Omental fat pad (tissue), 3 donors: ENCODE measurements at regions not wholly inside any gene's neighbourhood (a gene's known extent, or its start where the extent isn't known, plus 50 kb on each side); places are given as distances from the start of the nearest gene placed in this dataset.

Source experiments
- ATAC-seq: fragments of 150-250 bp; one replicate; pipeline ENCODE4 v1.9.1; 2016; ENCODE audit warnings: mild to moderate bottlenecking, moderate library complexity; ENCODE audit not compliant: low FRiP score
- DNase-seq: peaks from one replicate; pipeline ENCODE4 v3.0.0-alpha.2; 2019; ENCODE audit warnings: low spot score
- TF ChIP-seq, protein P1 (sequence below), 3 donors: fragments of 450-650 bp; IDR thresholded peaks; one replicate each; pipeline ENCODE4 v1.5.1; 2016 to 2017; ENCODE audit warnings: antibody characterized with exemption in 3 of 3, mild to moderate bottlenecking in 3 of 3, moderate library complexity in 2 of 3

DNA sequence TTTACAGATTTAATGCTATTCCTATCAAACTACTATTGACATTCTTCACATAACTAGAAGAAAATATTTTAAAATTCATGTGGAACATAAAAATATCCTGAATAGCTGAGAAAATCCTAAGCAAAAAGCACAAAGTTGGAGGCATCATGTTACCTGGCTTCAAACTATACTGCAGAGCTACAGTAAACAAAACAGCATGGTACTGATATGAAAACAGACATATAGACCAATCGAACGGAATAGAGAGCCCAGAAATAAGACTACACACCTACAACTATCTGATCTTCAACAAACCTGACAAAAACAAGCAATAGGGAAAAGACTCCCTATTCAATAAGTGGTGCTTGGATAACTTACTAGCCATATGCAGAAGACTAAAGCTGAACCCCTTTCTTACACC, 273.4 kb upstream of the GRIA3 start:
- TF ChIP-seq, protein P1, sequence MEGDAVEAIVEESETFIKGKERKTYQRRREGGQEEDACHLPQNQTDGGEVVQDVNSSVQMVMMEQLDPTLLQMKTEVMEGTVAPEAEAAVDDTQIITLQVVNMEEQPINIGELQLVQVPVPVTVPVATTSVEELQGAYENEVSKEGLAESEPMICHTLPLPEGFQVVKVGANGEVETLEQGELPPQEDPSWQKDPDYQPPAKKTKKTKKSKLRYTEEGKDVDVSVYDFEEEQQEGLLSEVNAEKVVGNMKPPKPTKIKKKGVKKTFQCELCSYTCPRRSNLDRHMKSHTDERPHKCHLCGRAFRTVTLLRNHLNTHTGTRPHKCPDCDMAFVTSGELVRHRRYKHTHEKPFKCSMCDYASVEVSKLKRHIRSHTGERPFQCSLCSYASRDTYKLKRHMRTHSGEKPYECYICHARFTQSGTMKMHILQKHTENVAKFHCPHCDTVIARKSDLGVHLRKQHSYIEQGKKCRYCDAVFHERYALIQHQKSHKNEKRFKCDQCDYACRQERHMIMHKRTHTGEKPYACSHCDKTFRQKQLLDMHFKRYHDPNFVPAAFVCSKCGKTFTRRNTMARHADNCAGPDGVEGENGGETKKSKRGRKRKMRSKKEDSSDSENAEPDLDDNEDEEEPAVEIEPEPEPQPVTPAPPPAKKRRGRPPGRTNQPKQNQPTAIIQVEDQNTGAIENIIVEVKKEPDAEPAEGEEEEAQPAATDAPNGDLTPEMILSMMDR (IDR thresholded peaks at IDR 0.05): no peak
- ATAC-seq (no peak), DNase-seq (no peak)

GRCh38 chrX:122913134-122913533, 270.9 kb upstream of the GRIA3 start:
- DNase-seq (no peak), ATAC-seq (no peak)
- TF ChIP-seq, protein P1 (IDR thresholded peaks at IDR 0.05): no peak

- ATAC-seq (no peak), DNase-seq (no peak)
- TF ChIP-seq, protein P1 (IDR thresholded peaks at IDR 0.05): no peak
Observed at GRCh38 chrX:122913764-122914163, 270.3 kb upstream of the GRIA3 start.

DNA sequence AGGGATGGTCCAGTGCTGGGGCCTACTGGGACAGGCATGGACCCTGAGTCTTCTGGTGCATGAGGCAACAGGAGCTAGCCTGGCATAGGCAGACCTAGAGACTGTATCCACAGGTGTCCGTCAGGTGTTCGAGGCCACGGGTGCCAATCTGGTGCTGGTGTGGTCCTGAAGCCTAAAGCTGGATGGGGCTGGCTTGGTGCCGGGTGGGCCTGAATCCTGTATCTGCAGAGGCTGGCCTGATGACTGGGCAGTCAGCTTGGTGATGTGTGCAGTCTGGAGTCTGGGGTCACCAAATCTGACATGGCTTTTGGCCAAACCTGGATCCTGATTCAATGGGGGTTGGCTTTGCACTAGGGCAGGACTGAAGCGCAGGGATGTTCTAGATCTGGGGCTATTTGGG, 269.8 kb upstream of the GRIA3 start:
- TF ChIP-seq, protein P1 (IDR thresholded peaks at IDR 0.05): no peak
- no peak for ATAC-seq
- DNase-seq: no peak

DNA sequence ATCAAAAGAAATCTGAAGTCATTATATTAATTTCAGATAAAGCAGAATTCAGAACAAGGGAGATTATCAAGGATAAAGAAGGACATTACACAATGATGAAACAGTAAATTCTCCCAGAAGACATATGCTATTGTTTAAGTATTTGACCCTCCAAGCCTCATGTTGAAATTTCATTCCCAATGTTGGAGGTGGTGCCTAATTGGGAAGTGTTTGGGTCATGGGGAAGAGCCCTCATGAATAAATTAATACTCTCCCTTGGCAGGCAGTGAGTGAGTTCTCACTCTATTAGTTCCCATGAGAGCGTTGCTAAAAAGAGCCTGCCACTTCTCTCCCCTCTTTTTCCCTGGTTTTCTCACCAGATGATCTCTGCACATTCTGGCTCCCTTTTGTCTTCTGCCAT, 249.9 kb upstream of the GRIA3 start:
- ATAC-seq (no peak), DNase-seq (no peak)
- TF ChIP-seq, protein P1 (IDR thresholded peaks at IDR 0.05): no peak

DNA sequence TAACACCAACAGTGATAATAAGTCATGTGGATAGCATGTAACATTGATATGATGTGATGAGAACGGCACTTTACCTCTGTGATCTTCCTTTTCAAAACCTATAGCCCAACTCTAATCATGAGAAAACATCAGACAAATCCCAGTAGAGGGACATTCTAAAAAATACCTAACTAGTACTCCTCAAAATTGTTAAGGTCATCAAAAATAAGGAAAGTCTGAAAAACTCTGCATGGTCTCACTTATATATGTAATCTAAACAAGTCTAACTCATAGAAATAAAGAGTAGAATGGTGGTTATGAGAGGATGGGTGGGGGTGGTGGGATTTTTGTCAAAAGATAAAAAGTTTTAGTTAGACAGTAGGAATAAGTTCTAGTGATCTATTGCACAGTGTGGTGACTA, 243.9 kb upstream of the GRIA3 start:
- ATAC-seq (no peak), DNase-seq (no peak)
- TF ChIP-seq, protein P1 (IDR thresholded peaks at IDR 0.05): no peak

DNA sequence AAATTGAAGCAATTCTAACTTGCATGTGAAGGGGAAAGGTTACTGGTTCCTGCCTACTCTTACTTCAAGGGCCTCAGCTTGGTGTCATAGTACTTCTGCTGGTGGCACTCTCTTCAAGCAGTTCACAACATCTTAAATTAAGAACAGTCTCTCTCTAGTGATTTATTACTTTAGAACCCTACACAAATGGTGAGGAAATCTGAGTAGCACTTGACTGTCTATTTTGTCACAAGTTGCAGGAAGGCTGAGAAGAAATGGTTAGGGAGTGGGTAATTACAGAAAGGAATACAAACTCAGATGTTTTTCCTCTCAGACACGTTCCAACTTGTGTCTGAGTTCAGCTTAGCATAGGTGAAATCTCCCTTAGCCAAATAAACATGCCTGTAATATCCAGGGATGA, 242.3 kb upstream of the GRIA3 start:
- no peak for DNase-seq
- no peak for ATAC-seq
- TF ChIP-seq, protein P1 (IDR thresholded peaks at IDR 0.05): no peak
